ENCODE measurements at regions not wholly inside any gene's neighbourhood (a gene's known extent, or its start where the extent isn't known, plus 50 kb on each side); places are given as distances from the start of the nearest gene placed in this dataset.

DNA sequence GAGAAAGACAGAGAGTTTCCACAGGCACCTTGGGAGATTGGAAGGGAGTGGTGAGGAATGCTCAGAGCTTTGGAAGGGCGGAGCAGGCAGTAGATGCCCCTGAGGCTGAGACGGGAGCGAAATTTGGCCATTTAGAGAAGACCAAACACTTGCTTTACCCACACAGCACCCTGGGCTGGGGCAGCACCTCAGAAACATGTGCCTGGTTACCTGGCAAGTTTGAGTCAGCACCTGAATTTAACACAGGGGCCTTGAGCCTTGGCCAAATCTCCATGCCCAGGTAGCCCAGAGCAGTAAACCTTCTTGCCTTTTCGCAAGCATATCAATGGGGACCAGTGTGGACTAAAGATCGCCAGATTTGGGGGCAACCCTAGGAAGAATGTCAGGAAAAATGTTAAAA is 111.9 kb upstream of the NFE2L3 start:
- TF ChIP-seq, protein P1, sequence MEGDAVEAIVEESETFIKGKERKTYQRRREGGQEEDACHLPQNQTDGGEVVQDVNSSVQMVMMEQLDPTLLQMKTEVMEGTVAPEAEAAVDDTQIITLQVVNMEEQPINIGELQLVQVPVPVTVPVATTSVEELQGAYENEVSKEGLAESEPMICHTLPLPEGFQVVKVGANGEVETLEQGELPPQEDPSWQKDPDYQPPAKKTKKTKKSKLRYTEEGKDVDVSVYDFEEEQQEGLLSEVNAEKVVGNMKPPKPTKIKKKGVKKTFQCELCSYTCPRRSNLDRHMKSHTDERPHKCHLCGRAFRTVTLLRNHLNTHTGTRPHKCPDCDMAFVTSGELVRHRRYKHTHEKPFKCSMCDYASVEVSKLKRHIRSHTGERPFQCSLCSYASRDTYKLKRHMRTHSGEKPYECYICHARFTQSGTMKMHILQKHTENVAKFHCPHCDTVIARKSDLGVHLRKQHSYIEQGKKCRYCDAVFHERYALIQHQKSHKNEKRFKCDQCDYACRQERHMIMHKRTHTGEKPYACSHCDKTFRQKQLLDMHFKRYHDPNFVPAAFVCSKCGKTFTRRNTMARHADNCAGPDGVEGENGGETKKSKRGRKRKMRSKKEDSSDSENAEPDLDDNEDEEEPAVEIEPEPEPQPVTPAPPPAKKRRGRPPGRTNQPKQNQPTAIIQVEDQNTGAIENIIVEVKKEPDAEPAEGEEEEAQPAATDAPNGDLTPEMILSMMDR (IDR thresholded peaks at IDR 0.05): no peak
- no peak for TF ChIP-seq POLR2A (IDR thresholded peaks at IDR 0.05)

All from adrenal gland (tissue), 5 donors.